ENCODE measurements at regions not wholly inside any gene's neighbourhood (a gene's known extent, or its start where the extent isn't known, plus 50 kb on each side); places are given as distances from the start of the nearest gene placed in this dataset.

DNA sequence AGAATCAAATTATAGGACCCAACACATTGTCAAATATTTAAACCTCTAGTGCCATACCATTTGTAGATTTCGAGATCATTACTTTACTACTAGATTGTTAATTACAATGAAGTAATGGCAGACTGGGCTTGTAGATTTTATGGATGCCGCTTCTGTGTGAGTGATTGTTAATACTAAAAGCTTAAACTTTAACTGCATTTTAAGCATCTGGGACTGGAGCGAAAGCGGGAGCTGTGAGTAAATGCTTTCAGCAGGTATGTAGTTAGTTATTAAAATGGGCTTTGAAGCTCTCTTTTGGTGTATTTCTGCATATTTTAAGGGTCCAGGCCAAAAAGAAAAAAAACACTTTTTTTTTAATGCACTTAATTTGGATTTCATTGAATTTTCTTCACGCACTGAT lies 519.3 kb downstream of the MED13L start:
- DNase-seq = no peak

DNA sequence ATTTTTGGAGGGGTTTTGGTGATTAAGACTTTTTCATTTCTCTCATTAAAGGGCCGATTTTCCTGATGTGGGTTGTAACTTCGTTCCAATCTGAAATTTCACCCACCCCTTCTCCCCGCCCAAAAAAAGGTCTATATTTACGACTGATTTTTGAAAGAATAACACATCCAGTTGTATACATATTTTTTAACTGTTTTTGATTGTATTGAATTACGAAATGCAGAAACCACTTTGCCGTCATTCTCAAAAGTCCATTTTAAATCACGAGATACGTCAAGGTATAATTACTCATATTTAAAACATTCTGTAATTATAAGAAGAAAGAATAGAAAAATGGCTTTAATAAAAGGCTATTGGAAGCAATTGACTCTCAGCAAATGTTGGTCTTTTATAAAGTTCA lies 520.7 kb downstream of the MED13L start:
- no peak for DNase-seq

DNA sequence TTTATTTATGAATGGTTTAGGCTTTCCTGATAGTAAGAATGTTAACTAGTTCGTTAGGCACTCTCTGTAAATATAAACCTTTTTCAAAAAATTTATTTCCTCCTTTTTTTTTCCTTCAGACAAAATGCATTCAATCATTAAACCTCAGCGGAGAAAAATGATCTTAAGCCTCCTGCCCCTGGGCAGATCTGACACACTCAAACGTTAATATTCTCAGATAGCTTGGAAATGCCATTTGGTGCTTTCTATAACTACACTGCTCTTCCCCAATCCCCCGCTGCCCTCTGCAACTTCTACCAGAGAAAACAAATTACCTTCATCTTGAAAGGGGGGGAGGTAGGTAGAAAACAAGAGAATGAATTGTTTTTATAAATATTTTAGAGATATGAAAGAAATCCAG lies 521.2 kb downstream of the MED13L start:
- no peak for DNase-seq

DNA sequence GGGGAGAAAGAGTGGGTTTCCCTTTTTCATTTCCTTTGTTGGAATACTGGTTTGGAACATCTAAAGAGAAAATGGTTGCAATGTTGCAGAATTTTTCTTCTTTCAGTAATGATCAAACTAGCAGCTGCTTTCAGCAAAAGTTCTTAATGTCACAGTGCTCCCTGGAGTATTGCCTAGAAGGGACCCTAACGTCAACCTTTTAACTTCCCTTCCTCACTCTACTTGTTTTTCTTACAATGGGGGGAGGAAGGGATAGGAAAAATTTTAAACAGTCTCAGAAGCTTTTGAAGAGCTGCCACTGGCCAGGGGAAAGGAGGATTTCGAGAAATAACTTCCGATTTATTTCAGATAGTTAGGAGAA lies 521.8 kb downstream of the MED13L start:
- DNase-seq = no peak

DNA sequence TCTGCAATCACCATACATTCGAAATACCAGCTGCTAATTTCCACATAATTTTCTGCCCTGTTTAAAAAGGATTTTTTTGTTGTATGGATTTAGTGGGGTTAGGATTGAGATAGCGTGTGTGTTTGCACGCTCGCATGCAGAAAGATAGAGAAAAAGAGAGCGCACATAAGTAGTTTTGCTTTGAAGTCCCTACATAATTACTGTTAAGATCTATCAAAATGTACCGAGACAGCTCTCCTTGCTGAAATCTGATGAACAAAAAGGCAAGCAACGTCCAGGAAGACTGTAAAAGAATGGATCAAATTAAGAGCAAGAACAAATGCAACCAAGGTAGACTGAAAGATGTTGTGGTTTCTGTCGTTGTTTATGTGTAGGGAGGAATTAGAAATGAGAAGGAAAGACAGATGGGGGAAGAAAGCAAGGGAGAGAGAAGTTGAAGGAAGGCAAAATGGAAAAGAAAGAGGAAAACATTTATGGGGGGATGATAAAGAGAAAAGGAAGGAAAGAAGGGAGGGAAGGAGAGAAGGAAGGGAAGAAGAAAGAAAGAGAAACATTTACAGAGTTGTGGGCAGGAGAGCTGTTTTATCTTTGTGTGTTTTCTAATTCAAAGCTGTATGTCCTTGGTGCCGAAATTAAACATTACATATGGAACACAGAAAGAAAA lies 522.3 kb downstream of the MED13L start:
- DNase-seq = no peak

DNA sequence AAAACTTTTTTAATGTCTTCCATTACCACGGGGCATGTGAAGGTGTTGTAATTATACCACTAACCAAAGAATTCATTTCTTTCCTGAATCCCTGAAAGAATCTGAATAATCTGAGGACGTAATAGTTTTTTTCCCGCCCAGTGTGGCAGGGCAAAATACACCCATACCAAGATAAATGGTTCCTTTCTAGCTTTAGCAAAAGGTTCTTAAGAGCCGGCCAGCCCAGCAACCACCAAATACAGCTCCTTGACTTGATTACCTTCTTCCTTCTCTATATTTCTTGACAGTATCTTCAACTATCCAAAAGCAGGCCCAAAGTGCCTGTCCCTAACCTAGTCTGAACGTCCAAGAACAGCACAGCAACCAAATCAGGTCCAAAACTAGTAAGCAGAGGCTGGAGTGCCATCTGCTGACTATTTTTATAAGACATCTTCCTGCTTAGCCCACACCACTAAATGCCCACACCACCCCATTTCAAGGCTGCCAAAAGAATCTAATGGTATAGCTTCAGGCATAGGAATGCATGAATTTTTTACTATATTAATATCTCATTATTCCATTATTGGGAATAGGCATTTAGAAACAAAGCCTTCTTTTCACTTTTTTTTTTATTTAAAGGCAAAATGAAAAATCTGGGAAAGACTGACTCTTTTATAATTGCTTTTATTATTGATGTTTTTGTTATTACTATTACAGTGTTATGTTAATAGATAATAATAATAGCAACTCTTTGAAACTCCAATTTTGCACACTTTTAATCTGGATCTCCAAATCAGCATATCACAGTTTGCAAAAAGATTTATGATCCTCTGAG lies 524.4 kb downstream of the MED13L start:
- peak; percentile 19 for DNase-seq

DNA sequence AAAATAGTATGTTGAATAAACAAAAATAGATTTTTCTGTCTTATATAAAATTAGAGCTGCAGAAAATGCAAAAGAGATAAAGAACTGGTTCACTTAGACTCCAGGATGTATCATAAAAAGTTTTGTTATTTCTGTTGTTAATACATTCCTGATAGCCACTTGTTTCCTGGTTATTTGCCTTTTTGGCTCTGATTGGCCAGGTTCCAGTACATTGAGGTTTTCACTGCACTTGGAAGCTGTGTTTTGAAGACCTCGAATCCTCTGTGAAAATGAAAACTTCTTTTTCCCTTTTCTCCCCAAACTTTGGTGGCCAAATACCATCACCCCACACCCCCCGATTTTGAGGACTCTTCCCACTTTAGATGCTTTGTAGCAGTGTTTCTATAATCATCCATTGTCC lies 525.3 kb downstream of the MED13L start:
- no peak for DNase-seq

DNA sequence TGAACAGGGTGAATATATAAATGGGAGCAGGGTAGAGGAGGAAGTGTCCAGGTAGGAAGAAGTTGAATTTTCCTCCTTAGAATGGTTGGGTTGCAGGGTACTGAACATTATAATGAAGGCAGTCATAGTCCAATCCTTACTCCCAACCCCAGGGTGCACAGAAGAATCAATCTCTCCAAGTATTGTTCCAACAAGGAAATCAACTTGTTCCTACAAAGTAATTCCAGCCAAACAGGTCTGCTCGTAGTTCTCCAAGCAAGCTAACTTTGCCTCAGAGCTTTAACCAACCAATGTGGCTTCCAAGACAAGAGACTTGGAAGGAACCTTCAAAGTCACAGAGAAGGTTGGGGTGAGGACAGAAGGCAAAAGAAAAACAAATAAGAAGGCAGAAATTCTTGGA lies 527.2 kb downstream of the MED13L start:
- DNase-seq = no peak

DNA sequence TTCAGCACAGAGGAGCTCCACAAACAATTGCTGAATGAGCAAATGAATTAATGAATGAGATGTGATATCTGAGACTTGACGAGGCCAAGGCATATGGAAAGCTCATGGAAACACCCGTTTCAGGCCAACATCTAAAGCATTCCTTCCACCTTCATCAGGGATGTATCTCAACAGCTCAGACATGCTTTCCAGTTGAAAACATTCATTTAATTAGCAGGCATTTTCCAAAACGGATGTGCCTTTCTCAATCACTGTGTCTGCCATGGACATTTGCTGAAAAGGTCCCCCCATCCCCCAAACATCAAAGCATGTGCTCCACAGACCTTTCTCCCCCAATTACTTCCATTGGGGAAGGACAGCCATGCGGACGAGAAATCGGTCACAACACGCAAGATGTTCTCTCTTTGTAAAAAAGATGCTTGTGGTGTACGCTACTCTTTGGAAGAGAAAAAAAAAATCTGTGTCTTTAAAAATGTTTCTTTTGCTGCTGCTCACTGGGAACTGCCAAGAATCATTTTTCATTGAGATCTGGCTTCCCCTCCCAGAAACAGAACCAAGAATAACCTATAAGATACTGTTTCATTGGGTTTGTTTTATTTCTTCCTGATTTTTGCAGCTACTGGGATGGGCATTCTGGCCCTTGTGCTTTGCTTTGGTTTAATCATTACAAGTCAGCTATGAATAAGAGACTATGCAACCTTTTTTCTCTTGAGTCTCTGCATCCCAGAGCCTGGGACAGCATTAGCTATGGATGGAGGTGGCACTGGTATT lies 528.2 kb downstream of the MED13L start:
- DNase-seq = no peak

DNA sequence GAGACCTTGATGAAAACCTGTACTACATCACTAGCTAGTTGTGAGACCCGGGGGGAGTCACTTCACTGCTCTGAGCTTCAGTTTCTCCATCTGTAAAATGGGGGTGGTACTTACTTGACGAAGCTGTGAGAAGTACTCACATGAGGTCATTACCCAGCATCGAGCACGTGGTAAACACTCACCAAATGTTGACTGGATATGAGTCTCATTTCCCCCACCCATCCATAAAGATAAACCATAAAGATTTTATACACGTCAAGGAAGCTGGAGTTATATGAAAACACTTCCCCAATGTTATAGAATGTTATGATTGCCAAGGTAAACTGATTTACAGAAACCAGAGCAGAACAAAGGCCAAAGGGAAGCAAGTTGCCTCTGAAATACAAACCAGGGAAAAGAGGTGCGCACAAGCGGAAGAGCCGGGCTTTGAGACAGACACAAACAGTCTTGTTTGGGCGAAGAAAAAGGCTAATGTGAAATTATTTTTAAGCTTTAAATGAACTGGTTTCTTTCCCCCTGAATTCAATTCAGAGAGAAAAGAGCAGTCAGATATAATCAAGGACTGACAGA lies 536.8 kb downstream of the MED13L start:
- no peak for DNase-seq

DNA sequence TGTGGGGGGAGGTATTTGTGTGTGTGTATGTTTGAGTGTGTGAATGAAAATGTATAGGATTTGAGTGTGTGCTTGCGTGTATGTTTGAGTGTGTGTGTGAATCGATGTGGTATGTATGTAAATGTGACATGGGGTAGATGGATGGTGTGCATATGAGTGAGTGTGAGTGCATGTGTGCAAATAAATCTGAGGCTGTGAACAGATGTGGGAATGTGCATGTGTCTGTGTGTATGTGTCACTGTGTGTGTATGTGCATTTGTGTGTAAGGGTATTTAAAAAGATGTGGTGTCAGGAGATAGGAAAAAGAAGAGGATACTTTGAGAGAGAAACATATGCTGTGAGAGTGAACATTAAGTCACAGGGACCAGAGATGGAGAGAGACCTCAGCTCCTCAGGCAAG lies 539.6 kb downstream of the MED13L start:
- no peak for DNase-seq

DNA sequence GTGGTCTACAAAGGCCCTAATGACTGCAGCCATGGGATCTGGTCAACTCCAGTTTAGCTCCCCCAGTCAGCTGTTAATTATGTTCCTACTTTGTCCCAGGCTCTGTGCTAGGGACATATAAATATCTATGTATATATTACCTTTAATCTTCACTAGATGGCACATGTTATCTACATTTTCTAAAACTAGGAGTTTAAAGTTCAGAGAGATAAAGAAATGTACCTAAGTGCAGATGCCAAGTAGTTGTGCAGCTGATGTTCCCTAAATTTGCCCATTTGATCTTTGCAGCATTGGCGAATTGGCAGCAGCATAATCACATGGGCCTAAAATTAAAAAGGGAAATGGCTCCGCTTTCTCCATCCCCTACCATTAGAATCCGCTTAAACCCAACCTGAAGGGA lies 541.1 kb downstream of the MED13L start:
- DNase-seq = no peak

DNA sequence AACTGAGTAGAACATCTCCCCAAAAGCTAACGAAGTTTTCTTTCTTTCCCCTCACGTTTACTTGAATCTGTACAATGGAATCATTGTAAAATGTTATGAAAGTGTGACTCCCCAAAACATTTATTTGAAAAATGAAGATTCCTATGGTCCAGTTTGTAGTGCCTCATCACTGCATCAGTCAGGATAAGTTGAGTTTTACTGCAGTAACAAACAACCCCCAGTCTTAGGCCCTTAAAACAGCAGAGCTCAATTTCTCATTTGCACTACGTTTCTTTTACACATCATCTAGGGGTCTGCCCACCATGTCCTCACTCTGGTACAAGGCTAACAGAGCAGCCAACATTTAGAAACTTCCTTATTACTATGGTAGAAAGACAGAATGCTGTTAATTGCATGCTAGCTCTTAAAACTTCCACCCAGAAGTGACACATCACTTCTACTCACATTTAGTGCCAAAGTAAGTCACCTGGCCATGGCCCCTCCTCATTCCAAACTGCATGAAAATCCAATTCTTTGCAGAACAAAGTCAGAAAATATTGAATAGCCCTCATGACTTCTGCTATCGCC lies 546.4 kb downstream of the MED13L start:
- no peak for DNase-seq

DNA sequence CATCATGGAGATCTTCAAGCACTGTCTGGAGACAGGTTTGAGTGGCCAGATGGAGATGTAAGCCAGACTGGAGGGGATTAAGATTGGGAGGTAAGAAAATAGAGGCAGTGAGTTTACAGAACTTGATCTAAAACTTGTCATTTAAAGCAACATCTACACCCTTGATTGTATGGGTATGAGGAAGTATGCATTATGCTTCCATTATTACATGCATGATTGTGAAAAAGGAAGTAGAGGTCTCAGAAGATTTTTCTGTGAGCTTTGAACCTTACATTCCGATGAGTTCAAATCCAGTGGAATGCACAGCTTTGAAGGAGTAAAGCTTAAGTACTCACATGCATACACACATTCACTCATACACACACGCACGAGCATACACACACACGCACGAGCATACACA lies 550.8 kb downstream of the MED13L start:
- no peak for DNase-seq

DNA sequence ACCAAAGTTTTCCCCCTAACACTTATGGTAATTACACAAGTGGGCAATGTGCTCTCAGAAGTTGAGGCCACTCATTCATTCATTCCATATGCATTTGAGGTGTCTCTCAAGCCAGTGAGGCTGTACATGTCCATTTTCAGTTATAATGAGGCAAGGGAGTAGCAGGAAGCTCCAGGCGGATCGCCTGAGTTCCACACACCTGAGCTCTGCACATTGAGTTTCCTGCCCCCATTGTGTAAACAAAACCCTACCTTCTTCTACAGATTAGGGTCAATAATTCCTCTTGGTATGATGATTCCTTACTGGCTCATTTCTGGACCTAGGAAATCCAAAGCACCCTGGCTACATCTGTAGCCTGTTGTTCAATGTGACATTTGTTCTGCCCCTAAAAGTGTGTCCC lies 555.3 kb downstream of the MED13L start:
- DNase-seq = no peak

DNA sequence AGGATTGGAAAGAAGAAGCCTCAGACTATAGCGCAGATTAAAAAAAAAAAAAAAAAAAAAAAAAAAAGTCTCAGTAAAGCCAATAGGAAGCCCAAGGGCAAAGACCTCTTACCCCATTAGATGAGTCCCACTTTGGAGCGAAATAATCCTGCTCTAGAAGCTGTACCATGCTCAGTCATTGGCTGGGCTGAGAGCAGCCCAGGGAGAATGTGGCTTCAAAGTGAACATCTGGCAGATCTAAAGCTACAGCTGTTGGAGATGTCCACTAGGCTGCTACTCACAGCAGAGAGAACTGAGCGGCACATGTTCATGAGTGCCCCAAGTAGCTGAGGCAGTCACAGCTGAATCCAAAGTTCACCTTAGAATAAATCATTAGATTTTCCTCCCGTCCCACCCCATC lies 560.9 kb downstream of the MED13L start:
- DNase-seq = no peak

DNA sequence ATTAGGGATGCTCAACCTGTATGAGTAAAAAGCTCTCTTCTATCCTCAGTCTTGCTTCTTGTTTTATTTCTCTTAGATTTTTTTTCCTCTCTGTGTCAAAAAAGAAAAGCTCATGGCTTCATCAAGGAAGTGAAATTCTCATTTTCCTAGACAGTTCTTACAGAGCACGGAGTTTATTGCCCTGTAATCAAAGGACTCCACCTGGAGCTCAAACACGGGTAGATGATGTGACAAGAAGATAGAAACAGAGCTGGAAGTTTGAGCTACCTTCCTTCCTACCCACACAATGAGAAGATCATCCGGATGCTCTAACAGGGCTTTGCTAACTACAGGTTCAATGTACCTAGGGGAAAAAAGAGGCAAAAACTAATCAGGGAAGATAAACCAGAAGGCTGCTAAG lies 564.8 kb downstream of the MED13L start:
- DNase-seq = no peak

DNA sequence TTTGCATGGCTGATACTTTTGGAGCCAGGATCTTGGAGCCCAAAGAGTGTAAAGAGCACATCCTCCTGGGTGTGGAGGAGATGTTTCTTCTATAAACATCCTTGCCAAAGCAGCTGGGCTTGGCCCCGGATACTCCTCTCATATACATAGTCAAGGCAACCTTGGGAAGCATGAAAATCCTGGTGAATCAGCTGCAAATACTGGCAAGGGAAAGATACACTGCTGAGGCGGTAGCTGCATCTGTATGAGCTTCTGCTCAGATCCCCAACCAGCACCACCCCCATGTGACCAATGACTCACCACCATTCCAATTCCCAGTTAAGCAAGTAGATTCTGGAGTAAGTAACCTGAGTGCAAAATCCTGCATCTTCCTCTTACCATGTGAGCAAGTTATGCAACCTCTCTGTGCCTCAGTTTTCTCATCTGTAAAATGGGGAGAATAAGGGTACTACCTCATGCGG lies 567.4 kb downstream of the MED13L start:
- no peak for DNase-seq

DNA sequence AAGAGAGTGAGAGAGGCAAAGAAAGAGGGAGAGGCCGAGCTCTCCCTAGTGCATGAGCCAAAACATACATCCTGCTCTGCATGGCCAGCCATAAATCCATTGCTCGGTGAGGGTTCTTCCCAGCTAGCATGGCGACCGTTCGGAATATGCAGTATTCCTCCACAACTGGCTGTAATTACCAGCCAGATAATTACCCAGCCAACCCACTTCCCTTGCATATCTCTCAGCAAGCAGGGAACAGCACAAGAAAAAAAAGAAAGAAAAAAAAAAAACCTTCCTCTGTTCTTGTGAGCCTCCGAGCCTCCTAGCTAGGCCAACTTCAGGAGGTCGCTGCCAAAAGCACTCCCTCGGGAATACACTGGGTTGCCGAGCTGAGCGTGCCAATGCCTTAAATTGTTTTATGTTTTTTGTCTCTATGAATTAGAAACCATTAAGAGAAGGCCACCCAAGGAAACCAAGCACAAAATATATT lies 567.9 kb downstream of the MED13L start:
- DNase-seq = no peak

DNA sequence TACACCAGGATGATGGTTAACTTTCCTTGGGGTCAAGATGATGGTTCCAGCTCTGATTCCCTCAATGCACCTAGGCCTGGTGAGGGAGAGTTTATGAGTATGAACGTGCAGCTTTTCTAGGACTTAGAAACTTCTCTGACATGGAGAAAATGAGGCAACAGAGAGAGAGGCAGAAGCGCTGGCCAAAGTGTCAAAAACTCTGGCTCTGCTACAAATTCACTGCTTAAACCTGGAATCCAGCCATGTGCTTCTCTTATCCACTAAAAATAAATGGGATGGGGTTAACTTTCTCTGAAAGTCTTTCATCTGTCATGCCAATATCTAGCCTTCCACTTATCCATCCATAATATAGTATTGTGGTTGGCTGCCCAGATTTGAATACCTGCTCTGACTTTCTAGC lies 568.7 kb downstream of the MED13L start:
- DNase-seq = no peak

DNA sequence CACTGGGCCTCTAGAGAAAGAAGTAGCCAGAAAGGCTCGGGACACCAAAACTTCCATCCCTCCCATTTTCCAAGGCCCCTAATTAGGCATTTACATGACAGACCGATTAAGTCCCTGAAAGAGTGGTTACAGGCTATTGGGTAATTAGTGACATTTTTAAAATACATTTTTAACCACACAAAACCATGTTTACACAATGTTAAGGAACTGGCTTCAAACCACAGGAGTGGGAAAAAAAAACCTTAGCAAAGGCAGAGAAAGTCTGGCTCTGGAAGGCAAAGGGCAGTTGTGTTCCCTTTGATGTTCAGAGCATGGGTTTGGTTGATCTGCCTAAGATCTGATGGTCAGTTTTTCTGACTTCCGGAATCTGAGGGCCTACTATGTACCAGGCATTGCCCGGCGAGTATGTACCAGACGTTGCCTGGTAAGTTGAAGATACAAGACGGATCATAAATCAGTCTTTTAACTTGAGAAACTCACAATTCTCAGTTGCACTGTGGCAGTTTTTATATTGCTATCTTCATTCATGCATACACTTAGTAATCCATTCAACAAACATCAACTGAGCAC lies 576.5 kb downstream of the MED13L start:
- no peak for DNase-seq

DNA sequence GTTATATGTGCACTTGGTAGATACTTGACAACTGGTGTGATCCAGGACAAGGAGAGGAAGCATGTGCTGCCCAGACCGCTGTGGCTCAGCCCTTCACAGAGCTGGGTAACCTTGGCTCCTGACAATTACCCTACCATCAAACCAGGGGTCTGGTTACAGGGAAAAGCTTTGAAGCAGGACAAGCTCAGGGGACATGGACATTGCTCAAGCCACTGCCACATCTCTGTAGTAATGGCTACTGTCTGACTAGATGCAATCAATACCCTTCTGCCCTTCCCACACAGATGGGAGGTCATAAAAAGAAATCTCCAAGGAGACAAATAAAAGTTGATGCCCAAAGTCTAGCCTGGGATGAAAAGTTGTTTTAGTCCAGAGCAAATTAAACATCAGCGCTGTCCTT lies 577.4 kb downstream of the MED13L start:
- no peak for DNase-seq

DNA sequence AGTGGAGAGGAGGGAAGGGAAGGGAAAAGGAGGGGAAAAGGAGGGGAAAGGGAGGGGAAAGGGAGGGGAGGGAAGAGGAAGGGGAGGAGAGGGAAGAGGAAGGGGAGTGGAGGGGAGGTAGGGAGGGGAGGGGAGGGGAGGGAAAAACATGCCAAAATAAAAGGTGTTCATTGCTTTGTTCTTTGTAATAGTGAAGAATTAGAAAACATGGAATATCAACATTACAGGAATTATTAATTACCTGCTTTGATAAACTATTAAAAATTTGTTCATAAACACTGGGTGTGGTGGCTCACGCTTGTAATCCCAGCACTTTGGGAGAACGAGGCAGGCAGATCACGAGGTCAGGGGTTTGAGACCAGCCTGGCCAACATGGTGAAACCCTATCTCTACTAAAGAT lies 579.2 kb downstream of the MED13L start:
- DNase-seq = no peak

Measured in COR-L47 (cell line).